Ectodermal cell (in vitro differentiated cells): ENCODE measurements at regions not wholly inside any gene's neighbourhood (a gene's known extent, or its start where the extent isn't known, plus 50 kb on each side); places are given as distances from the start of the nearest gene placed in this dataset.
"Not testable (repeated sequence)": the region's sequence is repeated elsewhere in the genome, so short reads cannot be mapped to it uniquely, and the experiment has no call there.

Experiments
- H3K27ac ChIP-seq: 2 replicates; pipeline ENCODE4 v1.7.0; 2013; ENCODE audit warnings: mild to moderate bottlenecking, low read depth, low read length; ENCODE audit not compliant: insufficient read depth, poor library complexity, severe bottlenecking
- H3K27me3 ChIP-seq: 2 replicates; pipeline ENCODE4 v1.7.0; 2013; ENCODE audit warnings: mild to moderate bottlenecking, low read length; ENCODE audit not compliant: insufficient read depth, control insufficient read depth, poor library complexity, severe bottlenecking
- H3K36me3 ChIP-seq: one replicate; pipeline ENCODE4 v1.7.0; 2013; ENCODE audit warnings: low read length; ENCODE audit not compliant: control insufficient read depth, insufficient read depth
- H3K4me1 ChIP-seq: one replicate; pipeline ENCODE4 v1.7.0; 2013; ENCODE audit warnings: low read length; ENCODE audit not compliant: control insufficient read depth, insufficient read depth
- H3K4me3 ChIP-seq: 2 replicates; pipeline ENCODE4 v1.7.0; 2013; ENCODE audit warnings: low read depth, low read length, control low read depth; ENCODE audit not compliant: insufficient read depth
- H3K9me3 ChIP-seq: 2 replicates; pipeline ENCODE4 v1.7.0; 2013; ENCODE audit warnings: mild to moderate bottlenecking, low read length, moderate library complexity; ENCODE audit not compliant: control insufficient read depth
- WGBS, 2 experiments: methylation state at CpG; one replicate each; pipeline ENCODE4 v1.1.7; 2013; ENCODE audit warnings: missing lambda C conversion rate in 2 of 2; 5-methylcytosine and 5-hydroxymethylcytosine counted together

DNA sequence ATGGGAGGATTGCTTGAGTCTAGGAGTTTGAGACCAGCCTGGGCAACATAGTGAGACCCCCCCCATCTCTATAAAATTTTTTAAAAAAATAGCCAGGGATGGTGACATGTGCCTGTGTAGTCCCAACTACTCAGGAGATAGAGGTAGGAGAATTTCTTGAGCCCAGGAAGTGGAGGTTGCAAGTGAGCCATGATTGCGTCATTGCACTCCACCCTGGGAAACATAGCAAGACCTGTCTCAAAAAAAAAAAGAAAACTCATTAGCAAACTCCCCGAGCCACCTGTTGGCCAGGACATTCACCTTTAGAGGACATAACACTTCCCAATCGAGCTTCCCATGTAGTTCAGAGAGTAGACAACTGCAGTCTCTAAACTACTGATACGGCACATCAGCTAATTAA, 274.2 kb downstream of the ABCC12 start:
- peaks cover 15% of the 10 kb centered on the region for H3K4me1 ChIP-seq
- no peaks in the 10 kb centered on the region for H3K36me3 ChIP-seq
- H3K27ac ChIP-seq = no peak overlapping the region
- 85 to 93% methylated on average over 4 of the region's 4 CpGs for WGBS, 2 experiments
- H3K27me3 ChIP-seq = no peaks in the 10 kb centered on the region
- no peaks in the 10 kb centered on the region for H3K9me3 ChIP-seq
- H3K4me3 ChIP-seq = no peak overlapping the region

DNA sequence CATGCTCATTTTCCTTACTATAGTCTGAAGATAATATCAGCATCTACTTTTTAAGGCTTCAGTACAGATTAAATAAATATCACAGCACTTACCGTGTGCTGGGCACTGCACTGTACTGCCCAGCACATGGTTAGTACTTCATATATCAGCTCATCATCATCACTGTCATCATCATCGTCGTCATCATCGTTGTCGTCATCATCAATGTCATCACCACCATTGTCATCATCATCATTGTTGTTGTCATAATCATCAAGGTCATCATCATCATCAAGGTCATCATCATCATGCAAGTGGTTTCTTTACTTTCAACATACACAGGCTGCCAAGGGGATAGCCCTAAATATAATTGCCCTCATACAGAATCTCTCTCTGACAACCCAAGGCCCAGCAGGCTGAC, 275.1 kb downstream of the ABCC12 start:
- no peaks in the 10 kb centered on the region for H3K9me3 ChIP-seq
- peaks cover 11% of the 10 kb centered on the region for H3K4me1 ChIP-seq
- H3K4me3 ChIP-seq = no peak overlapping the region
- no peaks in the 10 kb centered on the region for H3K27me3 ChIP-seq
- no peaks in the 10 kb centered on the region for H3K36me3 ChIP-seq
- WGBS, 2 experiments = 92 to 95% methylated on average over 5 of the region's 5 CpGs
- H3K27ac ChIP-seq = no peak overlapping the region

DNA sequence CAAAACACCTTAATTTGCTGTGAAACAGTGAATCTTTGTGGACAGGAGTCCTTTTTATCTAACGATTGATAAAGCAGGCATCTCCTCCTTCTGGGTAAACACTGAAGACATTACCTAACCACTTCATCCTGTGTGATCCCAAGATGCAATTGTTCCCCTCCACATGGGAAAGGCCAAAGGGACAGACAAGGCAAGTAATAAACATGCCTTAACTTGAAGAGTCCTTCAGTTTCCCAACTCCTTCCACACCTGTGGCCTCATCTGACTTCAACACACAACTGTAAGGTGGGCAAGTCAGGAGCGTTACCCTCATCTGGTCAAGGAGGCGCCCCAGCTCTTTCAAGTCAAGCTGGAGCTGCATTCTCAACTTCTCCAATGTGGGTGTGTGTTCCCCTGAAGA, 278.6 kb downstream of the ABCC12 start:
- H3K4me1 ChIP-seq = no peaks in the 10 kb centered on the region
- no peaks in the 10 kb centered on the region for H3K27me3 ChIP-seq
- H3K9me3 ChIP-seq = no peaks in the 10 kb centered on the region
- no peak overlapping the region for H3K27ac ChIP-seq
- 96% methylated on average over 3 of the region's 3 CpGs for WGBS, 2 experiments
- H3K4me3 ChIP-seq = no peak overlapping the region
- H3K36me3 ChIP-seq = no peaks in the 10 kb centered on the region

DNA sequence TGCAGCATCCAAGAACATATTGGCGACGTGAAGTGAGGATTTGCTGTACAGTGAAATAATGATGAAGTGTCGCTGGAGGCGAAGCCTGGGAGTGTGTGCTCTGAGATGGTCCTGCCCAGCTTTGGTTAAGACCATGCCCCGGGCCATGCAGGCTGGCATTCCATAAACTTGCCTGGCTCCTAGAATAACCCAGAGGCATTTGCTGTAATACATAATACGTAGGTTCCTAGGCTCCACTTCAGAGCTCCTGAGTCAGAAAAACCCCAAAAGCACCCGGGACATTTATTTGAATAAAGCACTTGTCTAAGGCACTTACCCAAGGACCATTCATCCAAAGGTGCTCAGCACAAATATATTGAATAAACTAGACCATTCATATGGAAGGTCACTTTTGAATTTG, 279.3 kb downstream of the ABCC12 start:
- Histone ChIP-seq H3K27ac (no peak overlapping the region), H3K36me3 (no peaks in the 10 kb centered on the region), H3K27me3 (no peaks in the 10 kb centered on the region), H3K4me1 (no peaks in the 10 kb centered on the region), H3K9me3 (no peaks in the 10 kb centered on the region), H3K4me3 (no peak overlapping the region)
- WGBS, 2 experiments = 96% methylated on average over 7 of the region's 7 CpGs

DNA sequence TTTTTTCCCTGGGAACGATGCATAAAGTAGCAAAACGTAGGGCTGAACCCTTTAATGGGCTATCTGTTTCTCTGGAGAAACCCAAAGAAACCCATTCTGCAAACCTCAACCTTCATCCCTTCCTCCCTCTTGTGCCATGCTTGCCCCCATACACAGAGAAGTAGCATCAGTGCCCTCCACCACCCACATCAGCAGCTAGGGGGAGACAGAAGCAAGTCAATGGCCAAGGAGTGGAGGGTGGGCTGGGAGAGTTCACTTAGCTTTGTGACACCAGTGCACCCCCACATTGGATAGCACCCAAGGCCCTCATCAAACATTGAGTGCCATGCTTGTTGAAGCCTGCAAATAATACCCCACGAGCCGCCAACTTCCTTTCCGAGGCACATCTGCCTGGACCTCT, 282.4 kb downstream of the ABCC12 start:
- no peak overlapping the region for H3K27ac ChIP-seq
- H3K4me3 ChIP-seq = no peak overlapping the region
- no peaks in the 10 kb centered on the region for H3K9me3 ChIP-seq
- WGBS, 2 experiments = 97 to 98% methylated on average over 5 of the region's 5 CpGs
- H3K36me3 ChIP-seq = no peaks in the 10 kb centered on the region
- no peaks in the 10 kb centered on the region for H3K27me3 ChIP-seq
- H3K4me1 ChIP-seq = no peaks in the 10 kb centered on the region

DNA sequence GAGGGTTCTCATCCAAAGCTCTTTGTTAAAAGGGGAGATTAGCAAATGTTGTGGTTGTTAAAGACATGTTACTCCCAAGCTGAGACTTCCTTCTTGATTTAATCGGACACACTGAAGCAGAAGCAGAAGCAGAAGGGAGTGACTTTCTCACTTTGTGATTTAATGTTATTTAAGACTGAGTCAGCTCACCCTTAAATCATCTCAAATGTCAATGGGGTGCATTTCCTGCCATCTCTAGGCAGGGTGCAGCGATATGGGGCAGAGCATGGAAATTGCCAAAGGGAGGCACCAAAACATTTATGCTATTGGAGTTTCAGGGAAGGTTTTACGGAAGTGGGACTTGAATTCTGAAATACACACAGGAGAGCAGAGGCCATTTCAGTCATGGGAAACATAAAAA, 283.6 kb downstream of the ABCC12 start:
- 93 to 97% methylated on average over 3 of the region's 3 CpGs for WGBS, 2 experiments
- Histone ChIP-seq H3K27me3 (no peaks in the 10 kb centered on the region), H3K9me3 (no peaks in the 10 kb centered on the region), H3K4me1 (no peaks in the 10 kb centered on the region), H3K4me3 (no peak overlapping the region), H3K36me3 (no peaks in the 10 kb centered on the region), H3K27ac (no peak overlapping the region)

DNA sequence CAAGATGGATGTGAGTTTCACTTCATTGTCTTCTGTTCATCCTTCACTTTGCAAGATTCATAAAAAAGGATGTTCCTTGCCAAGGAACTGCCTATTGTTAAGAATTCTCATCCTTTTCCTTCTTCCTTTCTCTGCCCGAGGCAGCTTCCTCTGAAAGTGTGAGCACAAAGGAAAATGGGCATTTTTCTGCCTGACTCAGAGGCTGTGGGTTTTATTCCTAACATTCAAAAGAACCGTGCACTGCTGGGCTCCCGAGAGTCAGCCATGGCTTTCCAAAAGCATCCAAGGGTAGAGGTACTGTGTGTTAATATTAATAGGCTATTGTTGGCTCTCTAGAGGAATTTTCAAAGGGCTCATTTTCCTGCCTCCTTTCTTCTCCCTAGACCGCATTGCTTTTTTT, 289.4 kb downstream of the ABCC12 start:
- H3K27ac ChIP-seq = no peak overlapping the region
- peaks cover 7% of the 10 kb centered on the region for H3K4me1 ChIP-seq
- no peaks in the 10 kb centered on the region for H3K9me3 ChIP-seq
- no peaks in the 10 kb centered on the region for H3K36me3 ChIP-seq
- no peak overlapping the region for H3K4me3 ChIP-seq
- no peaks in the 10 kb centered on the region for H3K27me3 ChIP-seq
- 68 to 82% methylated on average over 4 of the region's 4 CpGs for WGBS, 2 experiments

DNA sequence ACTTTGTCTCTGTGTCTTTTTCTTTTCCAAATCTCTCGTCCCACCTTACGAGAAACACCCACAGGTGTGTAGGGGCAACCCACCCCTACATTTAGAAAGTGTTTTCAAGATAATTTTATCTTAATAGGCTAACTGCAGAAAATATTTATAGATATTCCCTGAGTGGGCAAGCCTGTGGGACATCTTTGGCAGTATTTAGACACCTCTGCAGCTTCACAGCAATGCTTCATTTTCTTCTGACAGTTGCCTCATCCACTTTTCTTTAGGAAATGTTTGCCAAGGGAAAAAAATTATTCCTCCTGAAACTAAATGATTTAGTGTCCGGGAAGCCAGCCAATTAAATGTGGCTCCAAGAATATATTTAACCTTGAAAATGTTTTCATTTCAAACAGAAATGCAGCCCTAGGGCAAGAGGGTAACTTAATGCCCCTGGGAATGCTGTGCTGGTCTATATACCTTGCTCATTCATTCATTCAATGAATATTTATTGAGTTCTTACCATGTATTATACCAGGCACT, 290.4 kb downstream of the ABCC12 start:
- Histone ChIP-seq H3K4me1 (peaks cover 7% of the 10 kb centered on the region), H3K36me3 (no peaks in the 10 kb centered on the region), H3K4me3 (no peak overlapping the region), H3K27ac (no peak overlapping the region), H3K27me3 (no peaks in the 10 kb centered on the region), H3K9me3 (no peaks in the 10 kb centered on the region)
- WGBS, 2 experiments = 79 to 100% methylated on average over 1 to 2 of the region's 3 CpGs

DNA sequence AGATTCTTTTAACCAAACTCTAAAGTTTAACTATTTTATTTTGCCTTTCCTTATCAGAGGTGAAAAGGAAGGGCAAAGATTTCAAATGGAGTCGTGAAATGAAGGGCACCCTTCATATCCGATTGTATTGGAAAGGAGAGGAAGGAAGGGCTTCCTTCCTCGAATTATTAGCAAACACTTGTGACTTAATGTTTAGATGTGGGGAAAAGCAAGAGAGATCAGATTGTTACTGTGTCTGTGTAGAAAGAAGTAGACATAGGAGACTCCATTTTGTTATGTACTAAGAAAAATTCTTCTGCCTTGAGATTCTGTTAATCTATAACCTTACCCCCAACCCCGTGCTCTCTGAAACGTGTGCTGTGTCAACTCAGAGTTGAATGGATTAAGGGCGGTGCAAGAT, 291.5 kb downstream of the ABCC12 start:
- not testable (repeated sequence) for H3K36me3 ChIP-seq, H3K4me3 ChIP-seq, H3K9me3 ChIP-seq, H3K27ac ChIP-seq, H3K4me1 ChIP-seq, H3K27me3 ChIP-seq
- WGBS, 2 experiments = 84% methylated on average over 3 of the region's 6 CpGs

DNA sequence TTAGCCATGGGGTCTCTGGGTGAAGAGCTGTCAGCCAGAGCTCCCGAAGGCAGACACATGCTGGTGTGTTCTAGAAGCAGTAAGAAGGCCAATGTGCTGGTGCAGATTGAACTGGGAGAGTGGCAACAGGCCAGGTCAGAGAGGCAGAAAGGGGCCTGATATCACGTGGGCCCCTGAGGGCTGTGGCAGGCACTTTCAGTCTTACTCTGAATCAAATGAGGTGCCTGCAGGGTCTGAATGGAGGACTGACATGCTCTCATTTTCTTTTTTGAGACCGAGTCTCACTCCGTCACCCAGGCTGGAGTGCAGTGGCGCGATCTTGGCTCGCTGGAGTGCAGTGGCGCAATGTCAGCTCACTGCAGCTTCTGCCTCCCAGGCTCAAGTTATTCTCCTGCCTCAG, 293.8 kb downstream of the ABCC12 start:
- Histone ChIP-seq H3K27ac (no peak overlapping the region), H3K36me3 (no peaks in the 10 kb centered on the region), H3K9me3 (no peaks in the 10 kb centered on the region), H3K27me3 (no peaks in the 10 kb centered on the region), H3K4me1 (peaks cover 7% of the 10 kb centered on the region), H3K4me3 (no peak overlapping the region)
- 90 to 97% methylated on average over 8 of the region's 8 CpGs for WGBS, 2 experiments

DNA sequence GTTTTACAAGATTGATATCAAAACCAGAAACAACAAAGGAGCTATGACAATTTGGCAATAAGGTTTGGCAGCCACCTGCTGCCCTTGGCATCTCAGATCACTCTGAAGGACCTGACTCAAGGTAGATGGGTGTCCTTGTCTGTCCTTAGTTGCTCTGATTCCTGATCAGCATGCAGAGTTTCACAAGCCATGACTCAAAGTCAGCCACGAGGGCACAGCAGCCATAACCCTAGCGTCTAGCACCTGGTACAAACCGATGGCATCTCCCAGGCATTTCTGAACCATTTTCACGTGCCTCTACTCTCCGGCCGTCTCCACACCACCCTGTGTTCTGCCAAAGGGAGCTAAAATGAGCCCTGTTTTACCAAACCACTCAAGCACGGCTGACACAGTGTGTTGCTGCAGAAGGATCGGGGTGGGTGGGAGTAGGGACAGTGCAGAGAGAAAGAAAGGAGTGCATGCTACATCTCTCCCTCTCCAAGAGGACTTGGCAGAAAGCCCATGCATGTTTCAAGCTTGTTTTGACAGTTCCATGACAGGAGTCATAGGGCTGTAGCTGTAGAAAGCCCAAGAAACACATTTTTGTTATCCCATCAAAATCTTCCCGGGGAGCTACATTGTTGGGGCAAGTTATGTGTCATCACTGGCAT, 297.3 kb downstream of the ABCC12 start:
- H3K4me1 ChIP-seq = no peaks in the 10 kb centered on the region
- H3K36me3 ChIP-seq = no peaks in the 10 kb centered on the region
- H3K9me3 ChIP-seq = no peaks in the 10 kb centered on the region
- H3K27me3 ChIP-seq = no peaks in the 10 kb centered on the region
- WGBS, 2 experiments = 86 to 89% methylated on average over 9 of the region's 9 CpGs
- no peak overlapping the region for H3K4me3 ChIP-seq
- no peak overlapping the region for H3K27ac ChIP-seq
